A549 (cell line): ENCODE measurements at regions not wholly inside any gene's neighbourhood (a gene's known extent, or its start where the extent isn't known, plus 50 kb on each side); places are given as distances from the start of the nearest gene placed in this dataset.

Experiments used
- ATAC-seq, 2 experiments: fragments of 200-7000 bp in 1 of 2; fragments of >200 bp in 1 of 2; cut with Nextera tagmentation in 1 of 2; cut with Tn5 transposase in 1 of 2; 3 replicates each; pipeline versions ENCODE4 v1.8.0 to v1.9.1; 2018 to 2020; ENCODE audit warnings: mild to moderate bottlenecking in 1 of 2, moderate library complexity in 1 of 2
- CTCF ChIA-PET: fragments of 300-600 bp; sonication (Branson Sonifier 250); formaldehyde crosslinking; extraction: SDS; loops from one replicate; lab custom pipeline; 2021; ENCODE audit warnings: antibody characterized with exemption, inconsistent platforms; lab: Yijun Ruan, JAX
- POLR2A ChIA-PET: fragments of 350-600 bp; formaldehyde crosslinking; extraction: SDS; loops from one replicate; lab custom pipeline; 2021; ENCODE audit warnings: antibody characterized with exemption, inconsistent platforms; lab: Yijun Ruan, JAX
- DNase-seq, 2 experiments: peaks; one replicate each; pipeline versions ENCODE4 v3.0.0 to v3.0.0-alpha.2; 2011 to 2016; ENCODE audit warnings: low read depth in 1 of 2, low spot score in 1 of 2
- FAIRE-seq: peaks from 2 replicates; lab custom pipeline; 2011; peaks lifted over from hg19 to GRCh38; lab: Jason Lieb, UNC
- H3K27ac ChIP-seq, 2 experiments: fragments of >200 bp; sonication (Bioruptor Twin); formaldehyde crosslinking; 3 replicates each; pipeline ENCODE4 v1.5.1; 2016 to 2017
- H3K4me1 ChIP-seq: fragments of >200 bp; sonication (Bioruptor Twin); formaldehyde crosslinking; 3 replicates; pipeline ENCODE4 v1.6.1; 2016
- H3K4me2 ChIP-seq: fragments of >200 bp; sonication (Bioruptor Twin); formaldehyde crosslinking; 3 replicates; pipeline ENCODE4 v1.6.1; 2016
- H3K4me3 ChIP-seq: fragments of >200 bp; sonication (Bioruptor Twin); formaldehyde crosslinking; 3 replicates; pipeline ENCODE4 v1.5.1; 2016
- H3K9me3 ChIP-seq: fragments of >200 bp; sonication (Bioruptor Twin); formaldehyde crosslinking; 3 replicates; pipeline ENCODE4 v1.6.1; 2016
- BCL3 ChIP-seq: fragments of >200 bp; sonication (Bioruptor Twin); formaldehyde crosslinking; IDR thresholded peaks from 3 replicates; pipeline ENCODE4 v1.6.1; 2016
- CBX2 ChIP-seq: fragments of 200-600 bp; sonication (generic); IDR thresholded peaks from 2 replicates; pipeline ENCODE4 v1.6.1; 2016; ENCODE audit warnings: low read depth, mild to moderate bottlenecking, borderline replicate concordance
- CBX8 ChIP-seq: fragments of 200-600 bp; sonication (generic); IDR thresholded peaks from 2 replicates; pipeline ENCODE4 v1.6.1; 2016
- CEBPB ChIP-seq, 2 experiments: fragments of >200 bp in 1 of 2; sonication (Bioruptor Twin) in 1 of 2; formaldehyde crosslinking in 1 of 2; IDR thresholded peaks; 2 replicates each; pipeline ENCODE4 v1.6.1; 2012 to 2016
- CHD2 ChIP-seq: fragments of 150-350 bp; IDR thresholded peaks from 2 replicates; pipeline ENCODE4 v1.6.1; 2014; ENCODE audit warnings: low read length; ENCODE audit not compliant: partially characterized antibody
- CHD4 ChIP-seq: fragments of 200-600 bp; sonication (generic); IDR thresholded peaks from 2 replicates; pipeline ENCODE4 v1.6.1; 2016; ENCODE audit warnings: antibody characterized with exemption, mild to moderate bottlenecking, borderline replicate concordance
- EP300 ChIP-seq, 2 experiments: fragments of >200 bp; sonication (Bioruptor Twin); formaldehyde crosslinking; IDR thresholded peaks; 2 replicates in 1 of 2; 3 replicates in 1 of 2; pipeline ENCODE4 v1.6.1; 2016 to 2017
- FOSB ChIP-seq: fragments of 250-450 bp; sonication (Bioruptor Pico); IDR thresholded peaks from 2 replicates; pipeline ENCODE4 v1.5.0; 2020; ENCODE audit warnings: mild to moderate bottlenecking, moderate library complexity
- FOSL2 ChIP-seq, 2 experiments: fragments of 450-650 bp in 1 of 2; fragments of >200 bp in 1 of 2; sonication (Bioruptor Twin) in 1 of 2; formaldehyde crosslinking; IDR thresholded peaks; 2 replicates each; pipeline versions ENCODE4 v1.5.0 to v1.6.1; 2016 to 2020; ENCODE audit warnings: mild to moderate bottlenecking in 1 of 2, moderate library complexity in 1 of 2
- GATA3 ChIP-seq: IDR thresholded peaks from 2 replicates; pipeline ENCODE4 v1.6.1; 2012; ENCODE audit warnings: borderline replicate concordance
- HES2 ChIP-seq: fragments of >200 bp; sonication (Bioruptor Twin); formaldehyde crosslinking; IDR thresholded peaks from 2 replicates; pipeline ENCODE4 v1.6.1; 2016
- HEYL ChIP-seq: fragments of 250-450 bp; sonication (Bioruptor Pico); IDR thresholded peaks from 2 replicates; pipeline ENCODE4 v1.8.0; 2021; ENCODE audit warnings: mild to moderate bottlenecking, moderate library complexity
- HMGXB4 ChIP-seq: fragments of 250-450 bp; sonication (Bioruptor Pico); IDR thresholded peaks from 2 replicates; pipeline ENCODE4 v1.5.0; 2021; ENCODE audit warnings: mild to moderate bottlenecking, moderate library complexity, borderline replicate concordance
- HOXA7 ChIP-seq: fragments of 250-450 bp; sonication (Bioruptor Pico); IDR thresholded peaks from 2 replicates; pipeline ENCODE4 v1.5.0; 2020; ENCODE audit warnings: mild to moderate bottlenecking, moderate library complexity
- HOXB13 ChIP-seq: fragments of 250-450 bp; sonication (Bioruptor Pico); IDR thresholded peaks from 2 replicates; pipeline ENCODE4 v1.5.0; 2020; ENCODE audit warnings: low read depth, mild to moderate bottlenecking, moderate library complexity
- HOXB5 ChIP-seq: fragments of 250-450 bp; sonication (Bioruptor Pico); IDR thresholded peaks from 2 replicates; pipeline ENCODE4 v1.5.0; 2020; ENCODE audit warnings: mild to moderate bottlenecking, moderate library complexity
- JUN ChIP-seq, 2 experiments: fragments of >200 bp; sonication (Bioruptor Twin); formaldehyde crosslinking; IDR thresholded peaks; 2 replicates in 1 of 2; 3 replicates in 1 of 2; pipeline ENCODE4 v1.6.1; 2016 to 2017
- JUNB ChIP-seq: fragments of >200 bp; sonication (Bioruptor Twin); formaldehyde crosslinking; IDR thresholded peaks from 2 replicates; pipeline ENCODE4 v1.6.1; 2016
- KDM5A ChIP-seq: fragments of 200-600 bp; sonication (generic); IDR thresholded peaks from 2 replicates; pipeline ENCODE4 v1.6.1; 2016; ENCODE audit warnings: antibody characterized with exemption, mild to moderate bottlenecking
- MAFK ChIP-seq: fragments of 450-650 bp; IDR thresholded peaks from 2 replicates; pipeline ENCODE4 v1.6.1; 2014; ENCODE audit not compliant: partially characterized antibody
- MAX ChIP-seq: IDR thresholded peaks from 2 replicates; pipeline ENCODE4 v1.6.1; 2012
- NFE2L2 ChIP-seq: fragments of 150-350 bp; conservative IDR thresholded peaks from 2 replicates; pipeline ENCODE4 v1.6.1; 2014; ENCODE audit warnings: low read length
- POLR2A ChIP-seq: IDR thresholded peaks from 2 replicates; pipeline ENCODE4 v1.6.1; 2012; ENCODE audit warnings: mild to moderate bottlenecking, low read length
- POLR2AphosphoS2 ChIP-seq: conservative IDR thresholded peaks from 2 replicates; pipeline ENCODE4 v1.6.1; 2012; ENCODE audit warnings: low read length, improper control_type of control experiment, inconsistent platforms
- RFX5 ChIP-seq: fragments of 450-650 bp; IDR thresholded peaks from 2 replicates; pipeline ENCODE4 v1.7.1; 2014; ENCODE audit warnings: antibody characterized with exemption, mild to moderate bottlenecking, moderate library complexity
- RNF2 ChIP-seq: fragments of 200-600 bp; sonication (generic); IDR thresholded peaks from 2 replicates; pipeline ENCODE4 v1.6.1; 2016; ENCODE audit warnings: low read depth, mild to moderate bottlenecking, antibody characterized with exemption, moderate library complexity, borderline replicate concordance
- SMC3 ChIP-seq: fragments of >200 bp; sonication (Bioruptor Twin); formaldehyde crosslinking; IDR thresholded peaks from 3 replicates; pipeline ENCODE4 v1.6.1; 2018; ENCODE audit warnings: inconsistent platforms
- SREBF2 ChIP-seq: fragments of 450-650 bp; IDR thresholded peaks from 2 replicates; pipeline ENCODE4 v1.6.1; 2014; ENCODE audit warnings: mild to moderate bottlenecking, moderate library complexity
- TP53 ChIP-seq: fragments of 250-450 bp; sonication (Bioruptor Pico); IDR thresholded peaks from 2 replicates; pipeline ENCODE4 v1.5.0; 2021; ENCODE audit warnings: mild to moderate bottlenecking, moderate library complexity
- ZC3H11A ChIP-seq: fragments of 450-650 bp; IDR thresholded peaks from 2 replicates; pipeline ENCODE4 v1.6.1; 2014; ENCODE audit warnings: antibody characterized with exemption, mild to moderate bottlenecking
- ZNF302 ChIP-seq: fragments of 250-450 bp; sonication (Bioruptor Pico); IDR thresholded peaks from 2 replicates; pipeline ENCODE4 v1.9.0; 2021; ENCODE audit warnings: inconsistent platforms, mild to moderate bottlenecking, moderate library complexity
- WGBS: methylation state at CpG from one replicate; pipeline ENCODE4 v1.1.6; 2017; ENCODE audit errors: missing lambda C conversion rate; 5-methylcytosine and 5-hydroxymethylcytosine counted together

GRCh38 chr7:32673275-32673983, 178.1 kb downstream of the AVL9 start:
- DNase-seq = no peak
- Histone ChIP-seq H3K4me1 (peaks cover 44% of the 10 kb centered on the region), H3K27ac (peak overlapping the region; percentile 84 to 97), H3K4me2 (no peak overlapping the region), H3K4me3 (no peak overlapping the region), H3K9me3 (no peaks in the 10 kb centered on the region)
- 92% methylated on average over 2 of the region's 2 CpGs for WGBS
- no peak for ATAC-seq
- TF ChIP-seq POLR2A = no peak
- TF ChIP-seq POLR2AphosphoS2 = no peak
- no peak for TF ChIP-seq ZNF302 (CRISPR knock-in tag)
- no peak for TF ChIP-seq KDM5A
- TF ChIP-seq HOXA7 (CRISPR knock-in tag) = no peak
- TF ChIP-seq SREBF2 = no peak
- TF ChIP-seq TP53 (CRISPR knock-in tag) = no peak
- TF ChIP-seq HEYL = no peak
- no peak for TF ChIP-seq MAX
- no peak for TF ChIP-seq CBX2
- TF ChIP-seq FOSB (CRISPR knock-in tag) = no peak
- no peak for TF ChIP-seq NFE2L2
- TF ChIP-seq CHD4 = no peak
- no peak for TF ChIP-seq HMGXB4
- no peak for TF ChIP-seq BCL3
- no peak for TF ChIP-seq CBX8
- TF ChIP-seq CHD2 = no peak
- no peak for TF ChIP-seq RNF2
- no peak for TF ChIP-seq JUNB
- ChIA-PET POLR2A (no interaction called here), CTCF (no interaction called here)
- no peak for FAIRE-seq

- H3K4me2 ChIP-seq = peak overlapping the region; percentile 95
- ChIA-PET CTCF (interaction anchor here (0.6 to 3.5 kb wide), 3 partner anchors 82 to 254 kb away, joined by 3 to 10 read pairs (median 3); no protein-coding TSS in a partner anchor), POLR2A (interaction anchor here (0.6 to 2.8 kb wide), 7 partner anchors 9 to 392 kb away, joined by 3 to 14 read pairs (median 4); partner anchors contain the start of genes AVL9, LSM5 and NT5C3A)
- WGBS = 5% methylated on average over 10 of the region's 10 CpGs
- H3K4me3 ChIP-seq = peak overlapping the region; percentile 39
- peak overlapping the region; percentile 88 to 97 for H3K27ac ChIP-seq
- peak; percentile 47 to 94 for DNase-seq
- H3K4me1 ChIP-seq = peaks cover 57% of the 10 kb centered on the region
- peak; percentile 70 for FAIRE-seq
- H3K9me3 ChIP-seq = peaks cover 13% of the 10 kb centered on the region; the same call in 2 of the 3 replicates
- ATAC-seq = peak; percentile 67 to 80
- peak; percentile 95 for TF ChIP-seq JUNB
- 0 out of 2 replicates have a peak, but pooled peaks have one; percentile 16 for TF ChIP-seq HES2
- TF ChIP-seq HMGXB4 = no peak
- TF ChIP-seq JUN (IDR thresholded peaks at IDR 0.05) = peak; percentile 82 to 86; a peak in 4 of 5 replicates
- TF ChIP-seq NFE2L2 = peak; percentile 75
- TF ChIP-seq HOXB5 (CRISPR knock-in tag) = no peak
- TF ChIP-seq CBX2 = no peak
- TF ChIP-seq GATA3 = peak; percentile 92
- TF ChIP-seq RFX5 = no peak
- peak; percentile 84 for TF ChIP-seq MAX
- TF ChIP-seq CEBPB (IDR thresholded peaks at IDR 0.05) = peak; percentile 45 to 82; a peak in 3 of 4 replicates
- peak; percentile 33; the same call in 1 of the 3 replicates for TF ChIP-seq SMC3
- no peak for TF ChIP-seq HOXB13 (CRISPR knock-in tag)
- TF ChIP-seq FOSL2 (IDR thresholded peaks at IDR 0.05) = peak; percentile 96
- TF ChIP-seq FOSL2 (CRISPR knock-in tag; IDR thresholded peaks at IDR 0.05) = peak; percentile 99
- TF ChIP-seq ZC3H11A = no peak
- TF ChIP-seq EP300 (IDR thresholded peaks at IDR 0.05) = peak; percentile 86 to 90; a peak in 4 of 5 replicates
- no peak for TF ChIP-seq FOSB (CRISPR knock-in tag)
- TF ChIP-seq MAFK = peak; percentile 70
These were observed 175.1 kb downstream of the AVL9 start for GRCh38 chr7:32670110-32671025.
